Adrenal gland (tissue), 9 donors: ENCODE measurements at regions not wholly inside any gene's neighbourhood (a gene's known extent, or its start where the extent isn't known, plus 50 kb on each side); places are given as distances from the start of the nearest gene placed in this dataset.

Source experiments
- DNase-seq, 7 donors: peaks; one replicate each; pipeline ENCODE4 v3.0.0-alpha.2; 2019 to 2020
- H3K27ac ChIP-seq, 5 donors: fragments of 200-600 bp; sonication (generic) in 4 of 5; 1 replicate in 3 of 5; 2 replicates in 2 of 5; pipeline versions ENCODE4 v1.5.1 to v1.8.0; 2016 to 2020; ENCODE audit warnings: mild to moderate bottlenecking in 1 of 5
- H3K27me3 ChIP-seq: fragments of 200-600 bp; 2 replicates; pipeline ENCODE4 v1.8.0; 2021
- H3K36me3 ChIP-seq, 2 donors: fragments of 200-600 bp; replicated peaks in 1 of 2; 1 replicate in 1 of 2; 2 replicates in 1 of 2; pipeline versions ENCODE4 v1.5.1 to v1.8.0; 2018 to 2022
- H3K4me1 ChIP-seq, 2 donors: fragments of 200-600 bp; replicated peaks in 1 of 2; 1 replicate in 1 of 2; 2 replicates in 1 of 2; pipeline versions ENCODE4 v1.5.1 to v1.8.0; 2018 to 2021
- H3K4me3 ChIP-seq, 4 donors: fragments of 200-600 bp; sonication (generic) in 3 of 4; one replicate each; pipeline ENCODE4 v1.5.1; 2016 to 2018
- H3K9me3 ChIP-seq, 3 donors: fragments of 200-600 bp; sonication (generic) in 1 of 3; replicated peaks in 1 of 3; 1 replicate in 2 of 3; 2 replicates in 1 of 3; pipeline versions ENCODE4 v1.5.1 to v1.8.0; 2016 to 2021
- CTCF ChIP-seq, 6 experiments: fragments of 450-650 bp in 4 of 6; fragments of 200-600 bp in 2 of 6; sonication (generic) in 1 of 6; IDR thresholded peaks; 1 replicate in 5 of 6; 2 replicates in 1 of 6; pipeline versions ENCODE4 v1.5.1 to v1.8.0; 2016 to 2021; ENCODE audit warnings: antibody characterized with exemption in 6 of 6, mild to moderate bottlenecking in 2 of 6, moderate library complexity in 1 of 6
- POLR2A ChIP-seq, 2 donors: fragments of 450-650 bp; IDR thresholded peaks; one replicate each; pipeline ENCODE4 v1.6.1; 2017; ENCODE audit warnings: antibody characterized with exemption in 2 of 2, mild to moderate bottlenecking in 2 of 2, moderate library complexity in 1 of 2
- WGBS, 4 donors: extraction: QIAGEN DNeasy Blood & Tissue Kit in 2 of 4; methylation state at CpG; one replicate each; pipeline versions ENCODE4 v1.1.5 to v1.1.7; 2013 to 2017; 5-methylcytosine and 5-hydroxymethylcytosine counted together
- intact Hi-C, 2 donors: fragments of 100-400 bp; cut with DNase I; formaldehyde crosslinking; loops; one replicate each; pipeline versions ENCODE4 v1.14.1 to v1.15.0; 2022 to 2023
- donor health status: healthy with polysubstance abuse.
- donor health status: Bipolar disorder and iron deficiency.
- donor health status: DM: yes; HTN: yes; CAD: no.
- donor health status: DM: no; HTN: no; CAD: no.
- donor health status: DM: no; HTN: no; CAD: no.

GRCh38 chr19:5230730-5231555, 109.7 kb downstream of the PTPRS start:
- Histone ChIP-seq H3K4me1 (no peaks in the 10 kb centered on the region), H3K27me3 (no peaks in the 10 kb centered on the region), H3K27ac (no peak overlapping the region), H3K4me3 (no peak overlapping the region), H3K9me3 (no peaks in the 10 kb centered on the region), H3K36me3 (peaks cover 0 to 5% of the 10 kb centered on the region in 2 donors)
- no peak for DNase-seq
- no peak for TF ChIP-seq POLR2A (IDR thresholded peaks at IDR 0.05)
- TF ChIP-seq CTCF (IDR thresholded peaks at IDR 0.05): no peak
- intact Hi-C loops: no loop called here
- WGBS, 4 donors: 96 to 97% (median 97%) methylated on average over 20 to 41 of the region's 41 CpGs

- Histone ChIP-seq H3K27me3 (no peaks in the 10 kb centered on the region), H3K36me3 (peaks cover 0 to 5% of the 10 kb centered on the region in 2 donors), H3K4me3 (no peak overlapping the region), H3K9me3 (no peaks in the 10 kb centered on the region), H3K27ac (no peak overlapping the region), H3K4me1 (no peaks in the 10 kb centered on the region)
- no peak for DNase-seq
- WGBS, 4 donors: 56 to 65% (median 60%) methylated on average over 3 to 10 of the region's 10 CpGs
- TF ChIP-seq CTCF (IDR thresholded peaks at IDR 0.05): no peak
- no peak for TF ChIP-seq POLR2A (IDR thresholded peaks at IDR 0.05)
- intact Hi-C loops: no loop called here
Measured at GRCh38 chr19:5229778-5230335, 110.8 kb downstream of the PTPRS start.

GRCh38 chr19:5228932-5229777, 111.5 kb downstream of the PTPRS start:
- no peaks in the 10 kb centered on the region for H3K4me1 ChIP-seq
- no peak for TF ChIP-seq CTCF (IDR thresholded peaks at IDR 0.05)
- TF ChIP-seq POLR2A (IDR thresholded peaks at IDR 0.05): no peak
- 42 to 83% (median 67%) methylated on average over 15 to 72 of the region's 72 CpGs for WGBS, 4 donors
- no peak overlapping the region for H3K27ac ChIP-seq
- no peaks in the 10 kb centered on the region for H3K27me3 ChIP-seq
- DNase-seq: peak in 3 of 7 donors; percentile 25 to 35 (median 35)
- intact Hi-C loops: no loop called here
- peaks cover 0 to 5% of the 10 kb centered on the region in 2 donors for H3K36me3 ChIP-seq
- no peaks in the 10 kb centered on the region for H3K9me3 ChIP-seq
- H3K4me3 ChIP-seq: no peak overlapping the region

- Histone ChIP-seq H3K9me3 (no peaks in the 10 kb centered on the region), H3K36me3 (peaks cover 0 to 5% of the 10 kb centered on the region in 2 donors), H3K4me1 (no peaks in the 10 kb centered on the region), H3K27me3 (no peaks in the 10 kb centered on the region), H3K4me3 (no peak overlapping the region), H3K27ac (no peak overlapping the region)
- WGBS, 4 donors: 92 to 94% (median 93%) methylated on average over 5 to 6 of the region's 6 CpGs
- DNase-seq: no peak
- intact Hi-C loops: no loop called here
- no peak for TF ChIP-seq POLR2A (IDR thresholded peaks at IDR 0.05)
- no peak for TF ChIP-seq CTCF (IDR thresholded peaks at IDR 0.05)
Measured at GRCh38 chr19:5228490-5228889, 112.1 kb downstream of the PTPRS start.
